ENCODE measurements at regions not wholly inside any gene's neighbourhood (a gene's known extent, or its start where the extent isn't known, plus 50 kb on each side); places are given as distances from the start of the nearest gene placed in this dataset.

GRCh38 chr12:94062796-94063635, 85.4 kb upstream of the PLXNC1 start:
- no peak for DNase-seq

GRCh38 chr12:94070520-94070919, 77.9 kb upstream of the PLXNC1 start:
- DNase-seq, result no peak

GRCh38 chr12:94071258-94071657, 77.1 kb upstream of the PLXNC1 start:
- no peak for DNase-seq

GRCh38 chr12:94073441-94074051, 74.8 kb upstream of the PLXNC1 start:
- no peak for DNase-seq

- DNase-seq, result no peak
These were observed 74.0 kb upstream of the PLXNC1 start for GRCh38 chr12:94074216-94074979.

DNA sequence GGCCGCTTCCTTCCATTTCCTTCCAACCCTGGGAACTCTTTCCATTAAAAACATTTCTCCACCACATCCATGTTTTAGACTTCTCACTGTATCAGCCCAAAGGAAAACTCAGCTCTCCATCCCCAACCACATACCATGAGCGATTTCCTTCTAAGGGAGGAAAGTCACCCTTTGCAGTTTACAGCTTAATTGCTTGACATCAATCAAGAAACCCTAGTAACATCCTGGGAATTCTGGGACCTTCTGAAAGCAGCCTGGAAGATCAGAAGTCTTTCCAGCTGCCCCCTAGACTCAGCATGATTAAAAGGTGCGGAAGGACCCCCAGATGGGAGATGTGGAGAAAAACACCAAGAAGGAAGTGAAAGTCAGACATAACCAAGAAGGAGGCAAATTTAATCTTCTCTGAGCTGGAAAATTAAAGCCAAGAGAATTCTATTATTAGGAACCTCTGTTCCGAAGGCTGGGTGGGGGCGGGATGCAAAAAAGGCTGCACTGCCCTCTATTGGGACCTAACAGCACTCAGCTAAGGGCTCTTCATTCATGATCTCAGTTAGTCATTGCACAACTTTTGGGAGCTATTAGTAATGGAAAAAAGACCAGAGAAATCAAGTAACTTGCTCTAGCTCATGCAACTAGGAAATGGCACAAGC, 73.3 kb upstream of the PLXNC1 start:
- peak; percentile 59 to 73 for DNase-seq

GRCh38 chr12:94077209-94077608, 71.2 kb upstream of the PLXNC1 start:
- DNase-seq, result no peak

- DNase-seq, result no peak
These were observed 70.1 kb upstream of the PLXNC1 start for GRCh38 chr12:94078138-94078723.

- no peak for DNase-seq
These were observed 69.5 kb upstream of the PLXNC1 start for GRCh38 chr12:94078736-94079509.

DNA sequence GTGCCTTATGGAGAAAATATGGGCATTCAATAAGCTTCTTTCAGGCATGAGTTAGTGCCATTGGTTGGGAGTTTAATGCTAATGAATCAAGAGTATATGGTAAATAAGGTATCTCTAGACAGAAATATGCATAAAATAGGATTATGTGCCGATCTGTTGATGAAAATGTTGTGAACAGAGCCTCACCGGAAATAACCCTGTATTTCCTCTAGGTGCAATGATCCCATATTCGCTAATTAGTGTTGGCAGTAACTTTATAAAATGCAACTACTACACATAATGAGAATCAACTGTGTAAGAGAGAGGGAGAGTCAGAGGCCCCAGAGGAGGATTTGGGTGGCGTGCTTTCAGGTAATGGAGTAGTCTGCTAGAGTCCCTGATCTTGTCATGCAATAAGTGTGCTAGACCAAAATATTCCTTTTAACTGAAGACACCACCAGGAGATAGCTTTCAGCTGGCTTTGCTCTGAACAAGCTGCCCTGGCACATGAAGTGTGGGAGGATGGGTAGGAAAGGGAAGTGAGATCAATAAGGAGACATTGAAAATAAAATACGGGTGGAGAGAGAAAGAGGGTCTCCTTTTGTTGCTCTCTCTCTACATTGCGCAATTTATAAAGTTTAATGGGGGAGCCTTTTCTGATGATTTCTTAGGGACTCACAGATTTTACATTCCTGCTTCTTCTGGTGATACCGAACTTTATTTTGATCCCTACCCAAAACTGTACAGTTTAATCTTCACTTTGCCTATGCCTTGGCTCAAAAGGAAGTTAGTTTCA, 68.6 kb upstream of the PLXNC1 start:
- no peak for DNase-seq

- no peak for DNase-seq
These were observed 67.9 kb upstream of the PLXNC1 start for GRCh38 chr12:94080341-94081009.

DNA sequence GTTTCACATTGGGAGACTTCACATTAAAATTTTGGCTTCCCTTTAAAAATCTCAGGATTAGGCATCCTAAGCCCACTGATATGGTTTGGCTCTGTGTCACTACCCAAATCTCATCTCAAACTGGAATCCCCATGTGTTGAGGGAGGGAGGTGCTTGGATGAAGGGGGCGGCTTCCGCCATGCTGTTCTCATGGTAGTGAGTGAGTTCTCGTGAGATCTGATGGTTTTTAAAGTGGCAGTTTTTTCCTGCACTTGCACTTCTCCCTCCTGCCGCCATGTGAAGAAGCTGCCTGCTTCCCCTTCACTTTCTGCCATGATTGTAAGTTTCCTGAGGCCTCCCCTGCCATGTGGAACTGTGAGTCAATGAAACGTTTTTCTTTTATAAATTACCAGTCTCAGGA, 65.7 kb upstream of the PLXNC1 start:
- DNase-seq, result no peak

DNA sequence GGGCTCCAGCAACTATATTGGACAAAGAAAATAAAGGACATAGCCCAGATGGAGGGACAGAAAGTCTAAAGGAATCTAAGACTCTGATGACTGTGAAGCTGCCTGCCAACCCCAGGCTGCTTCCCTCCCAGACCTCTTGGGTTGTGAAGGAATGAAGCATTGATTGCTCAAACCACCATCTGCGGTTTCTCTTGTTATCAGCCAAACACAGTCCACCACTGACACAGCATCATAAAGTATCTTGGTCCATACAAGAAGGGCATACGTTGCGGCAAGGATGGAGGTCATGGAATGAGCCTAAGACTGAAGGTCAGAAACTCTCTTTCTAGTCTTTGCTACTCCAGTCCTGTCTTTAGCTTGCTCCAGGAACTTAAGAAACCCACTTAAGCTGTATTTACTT, 58.5 kb upstream of the PLXNC1 start:
- DNase-seq, result no peak

GRCh38 chr12:94091624-94092023, 56.8 kb upstream of the PLXNC1 start:
- no peak for DNase-seq

DNA sequence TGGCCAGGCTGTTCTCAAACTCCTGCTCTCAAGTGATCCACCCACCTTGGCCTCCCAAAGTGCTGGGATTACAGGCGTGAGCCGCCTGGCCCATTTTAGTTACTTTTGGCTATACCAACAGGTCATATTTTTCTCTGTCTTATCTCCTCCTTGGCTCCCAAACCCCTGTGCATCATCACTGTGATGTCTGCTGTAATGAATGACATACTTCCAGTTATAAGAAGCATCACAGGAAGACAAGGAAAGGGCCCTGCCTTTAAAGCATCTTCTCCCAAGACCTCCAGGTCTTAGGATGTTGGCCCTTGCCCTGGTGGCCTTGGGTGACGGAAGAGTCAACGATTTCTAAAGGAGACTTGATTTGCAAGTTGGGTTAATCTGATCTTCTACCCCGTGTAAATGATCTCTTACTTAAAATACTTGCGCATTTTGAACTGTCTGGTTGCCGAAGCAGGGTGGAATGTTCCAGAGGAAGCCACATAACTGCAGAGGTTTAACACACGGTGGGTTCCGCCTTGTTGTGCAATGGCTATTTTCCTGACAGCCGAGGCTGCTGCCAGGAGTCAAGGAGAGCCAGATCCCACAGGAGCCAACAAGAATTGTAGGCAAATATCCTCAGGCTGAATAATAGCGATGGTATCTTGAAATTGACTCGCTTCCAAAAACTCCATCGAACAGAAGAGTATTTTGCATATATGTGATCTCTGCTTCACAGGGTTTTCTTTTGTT, 55.7 kb upstream of the PLXNC1 start:
- DNase-seq, result no peak

DNA sequence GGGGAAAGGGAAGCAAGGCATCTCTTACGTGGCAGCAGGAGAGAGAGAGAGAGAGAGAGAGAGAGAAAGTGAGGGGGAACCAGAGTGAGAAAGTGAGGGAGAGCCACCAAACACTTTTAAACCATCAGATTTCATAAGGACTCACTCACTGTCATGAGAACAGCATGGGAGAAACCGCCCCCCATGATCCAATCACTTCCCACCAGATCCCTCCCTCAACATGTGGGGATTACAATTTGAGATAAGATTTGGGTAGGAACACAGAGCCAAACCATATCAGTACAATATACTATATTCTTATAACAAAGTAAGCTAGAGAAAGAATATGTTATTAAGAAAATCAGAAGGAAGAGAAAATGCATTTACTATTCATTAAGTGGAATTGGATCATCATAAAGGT, 53.7 kb upstream of the PLXNC1 start:
- no peak for DNase-seq

DNA sequence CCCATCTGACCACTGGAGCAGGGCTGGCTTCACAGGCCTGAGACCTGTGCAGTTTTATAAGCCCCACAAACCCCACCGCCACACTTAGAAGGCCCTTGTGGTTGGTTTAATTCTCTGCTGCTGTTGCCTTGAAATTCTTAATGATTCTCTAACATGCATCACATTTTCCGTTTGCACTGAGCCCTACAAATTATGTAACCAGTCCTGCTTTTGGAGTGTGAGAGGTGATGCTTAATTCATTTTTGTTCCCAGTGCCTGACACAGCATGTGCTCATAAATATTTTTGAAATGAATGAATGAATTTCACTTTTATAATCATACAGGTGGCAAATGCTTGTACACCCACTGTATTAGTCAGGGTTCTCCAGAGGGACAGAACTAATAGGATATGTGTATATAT, 52.8 kb upstream of the PLXNC1 start:
- DNase-seq, result no peak

GRCh38 chr12:94098466-94098865, 49.9 kb upstream of the PLXNC1 start:
- no peak for DNase-seq

All from right lung (tissue), 2 donors.